Nephron (organoid): ENCODE measurements at regions not wholly inside any gene's neighbourhood (a gene's known extent, or its start where the extent isn't known, plus 50 kb on each side); places are given as distances from the start of the nearest gene placed in this dataset.
"Not testable (repeated sequence)": the region's sequence is repeated elsewhere in the genome, so short reads cannot be mapped to it uniquely, and the experiment has no call there.

Source experiments
- H3K27ac Mint-ChIP-seq, 3 experiments: 2 replicates each; pipeline ENCODE4 v1.8.0; 2020; ENCODE audit warnings: mixed read lengths in 3 of 3, mild to moderate bottlenecking in 2 of 3, moderate library complexity in 1 of 3
- H3K27me3 Mint-ChIP-seq: 2 replicates; pipeline ENCODE4 v1.8.0; 2021; ENCODE audit warnings: low read depth, mild to moderate bottlenecking, moderate library complexity, mixed read lengths
- H3K36me3 Mint-ChIP-seq: 2 replicates; pipeline ENCODE4 v1.8.0; 2020; ENCODE audit warnings: low read depth, mixed read lengths
- H3K4me1 Mint-ChIP-seq: 2 replicates; pipeline ENCODE4 v1.8.0; 2020; ENCODE audit warnings: mixed read lengths
- H3K4me3 Mint-ChIP-seq, 3 experiments: 2 replicates each; pipeline ENCODE4 v1.8.0; 2020; ENCODE audit warnings: mild to moderate bottlenecking in 3 of 3, mixed read lengths in 3 of 3, moderate library complexity in 2 of 3
- H3K9me3 Mint-ChIP-seq: 2 replicates; pipeline ENCODE4 v1.8.0; 2020; ENCODE audit warnings: mixed read lengths
- TF ChIP-seq, protein P1 (sequence below), 3 experiments: fragments of 200-600 bp; sonication (generic); IDR thresholded peaks; one replicate each; pipeline ENCODE4 v1.5.0; 2021; ENCODE audit warnings: antibody characterized with exemption in 3 of 3; ENCODE audit not compliant: unreplicated experiment in 3 of 3

DNA sequence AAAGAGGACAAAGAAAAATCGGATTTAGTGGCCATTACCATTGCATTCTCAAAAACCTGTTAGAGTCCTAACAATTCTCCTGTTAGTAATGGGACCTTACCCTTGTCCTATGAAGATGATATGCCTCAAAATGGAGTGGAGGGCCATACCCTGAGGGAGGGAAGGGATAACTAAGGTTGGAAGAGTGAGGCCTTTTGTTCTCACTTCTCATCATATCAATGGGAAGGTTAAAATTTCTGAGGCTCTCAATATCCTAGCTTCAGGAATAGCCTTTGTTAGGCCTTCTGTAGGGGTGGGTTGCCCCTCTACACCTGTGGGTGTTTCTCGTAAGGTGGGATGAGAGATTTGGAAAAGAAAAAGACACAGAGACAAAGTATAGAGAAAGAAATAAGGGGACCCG lies 109.4 kb upstream of the SGIP1 start:
- not testable (repeated sequence) for H3K36me3 Mint-ChIP-seq, H3K4me1 Mint-ChIP-seq, H3K27ac Mint-ChIP-seq, H3K4me3 Mint-ChIP-seq, H3K27me3 Mint-ChIP-seq
- peaks cover 21% of the 10 kb centered on the region for H3K9me3 Mint-ChIP-seq

DNA sequence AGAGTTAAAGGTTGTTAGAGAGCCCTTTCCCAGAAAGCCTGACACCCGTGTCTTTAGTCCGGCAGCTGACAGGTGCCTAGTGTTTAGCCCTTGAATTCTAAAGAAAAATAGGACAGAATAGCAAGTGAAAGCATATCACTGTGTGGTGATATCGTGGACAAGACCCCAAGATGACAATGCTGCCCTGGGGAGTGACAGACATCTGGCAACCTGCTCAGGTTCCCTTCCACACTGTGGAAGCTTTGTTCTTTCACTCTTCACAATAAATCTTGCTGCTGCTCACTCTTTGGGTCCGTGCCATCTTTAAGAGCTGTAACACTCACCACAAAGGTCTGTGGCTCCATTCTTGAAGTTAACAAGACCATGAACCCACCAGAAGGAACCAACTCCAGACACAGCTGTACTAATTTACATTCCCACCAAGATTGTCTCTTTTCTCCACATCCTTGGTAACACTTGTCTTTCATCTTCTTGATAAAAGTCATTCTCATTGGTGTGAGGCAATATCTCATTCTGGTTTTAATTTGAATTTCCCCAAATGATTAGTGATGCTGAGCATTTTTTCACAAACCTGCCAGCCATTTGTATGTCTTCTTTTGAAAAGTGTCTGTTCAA lies 107.6 kb upstream of the SGIP1 start:
- no peaks in the 10 kb centered on the region for H3K27me3 Mint-ChIP-seq
- H3K9me3 Mint-ChIP-seq: peaks cover 37% of the 10 kb centered on the region
- TF ChIP-seq, protein P1, sequence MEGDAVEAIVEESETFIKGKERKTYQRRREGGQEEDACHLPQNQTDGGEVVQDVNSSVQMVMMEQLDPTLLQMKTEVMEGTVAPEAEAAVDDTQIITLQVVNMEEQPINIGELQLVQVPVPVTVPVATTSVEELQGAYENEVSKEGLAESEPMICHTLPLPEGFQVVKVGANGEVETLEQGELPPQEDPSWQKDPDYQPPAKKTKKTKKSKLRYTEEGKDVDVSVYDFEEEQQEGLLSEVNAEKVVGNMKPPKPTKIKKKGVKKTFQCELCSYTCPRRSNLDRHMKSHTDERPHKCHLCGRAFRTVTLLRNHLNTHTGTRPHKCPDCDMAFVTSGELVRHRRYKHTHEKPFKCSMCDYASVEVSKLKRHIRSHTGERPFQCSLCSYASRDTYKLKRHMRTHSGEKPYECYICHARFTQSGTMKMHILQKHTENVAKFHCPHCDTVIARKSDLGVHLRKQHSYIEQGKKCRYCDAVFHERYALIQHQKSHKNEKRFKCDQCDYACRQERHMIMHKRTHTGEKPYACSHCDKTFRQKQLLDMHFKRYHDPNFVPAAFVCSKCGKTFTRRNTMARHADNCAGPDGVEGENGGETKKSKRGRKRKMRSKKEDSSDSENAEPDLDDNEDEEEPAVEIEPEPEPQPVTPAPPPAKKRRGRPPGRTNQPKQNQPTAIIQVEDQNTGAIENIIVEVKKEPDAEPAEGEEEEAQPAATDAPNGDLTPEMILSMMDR (IDR thresholded peaks at IDR 0.05; ENCODE audit: unreplicated experiment in 3 of 3): no peak
- no peak overlapping the region for H3K4me3 Mint-ChIP-seq
- no peak overlapping the region for H3K27ac Mint-ChIP-seq
- H3K4me1 Mint-ChIP-seq: no peaks in the 10 kb centered on the region
- no peaks in the 10 kb centered on the region for H3K36me3 Mint-ChIP-seq

DNA sequence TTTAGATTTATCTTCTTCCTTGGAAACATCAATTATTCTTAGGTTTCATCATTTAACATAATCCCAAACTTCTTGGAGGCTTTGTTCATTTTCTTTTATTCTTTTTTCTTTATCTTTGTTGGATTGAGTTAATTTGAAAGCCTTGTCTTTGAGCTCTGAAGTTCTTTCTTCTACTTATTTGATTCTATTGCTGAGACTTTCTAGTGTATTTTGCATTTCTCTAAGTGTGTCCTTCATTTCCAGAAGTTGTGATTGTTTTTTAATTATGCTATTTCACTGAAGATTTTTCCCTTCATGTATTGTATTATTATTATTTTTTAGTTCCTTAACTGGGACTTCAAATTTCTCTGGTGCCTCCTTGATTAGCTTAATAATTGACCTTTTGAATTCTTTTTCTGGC lies 103.1 kb upstream of the SGIP1 start:
- H3K27me3 Mint-ChIP-seq, H3K4me1 Mint-ChIP-seq, H3K36me3 Mint-ChIP-seq, H3K27ac Mint-ChIP-seq, H3K4me3 Mint-ChIP-seq: not testable (repeated sequence)
- peaks cover 49% of the 10 kb centered on the region for H3K9me3 Mint-ChIP-seq

- TF ChIP-seq, protein P1 (IDR thresholded peaks at IDR 0.05; ENCODE audit: unreplicated experiment in 3 of 3): no peak
- H3K36me3 Mint-ChIP-seq: no peaks in the 10 kb centered on the region
- H3K27me3 Mint-ChIP-seq: no peaks in the 10 kb centered on the region
- no peaks in the 10 kb centered on the region for H3K4me1 Mint-ChIP-seq
- H3K4me3 Mint-ChIP-seq: no peak overlapping the region
- no peak overlapping the region for H3K27ac Mint-ChIP-seq
- peaks cover 43% of the 10 kb centered on the region for H3K9me3 Mint-ChIP-seq
Measured at GRCh38 chr1:66431999-66432398, 102.0 kb upstream of the SGIP1 start.

- H3K4me3 Mint-ChIP-seq: no peak overlapping the region
- H3K27me3 Mint-ChIP-seq: no peaks in the 10 kb centered on the region
- H3K4me1 Mint-ChIP-seq: no peaks in the 10 kb centered on the region
- TF ChIP-seq, protein P1 (IDR thresholded peaks at IDR 0.05; ENCODE audit: unreplicated experiment in 3 of 3): no peak
- peaks cover 37% of the 10 kb centered on the region for H3K9me3 Mint-ChIP-seq
- H3K36me3 Mint-ChIP-seq: no peaks in the 10 kb centered on the region
- no peak overlapping the region for H3K27ac Mint-ChIP-seq
Measured at GRCh38 chr1:66433611-66434010, 100.3 kb upstream of the SGIP1 start.

DNA sequence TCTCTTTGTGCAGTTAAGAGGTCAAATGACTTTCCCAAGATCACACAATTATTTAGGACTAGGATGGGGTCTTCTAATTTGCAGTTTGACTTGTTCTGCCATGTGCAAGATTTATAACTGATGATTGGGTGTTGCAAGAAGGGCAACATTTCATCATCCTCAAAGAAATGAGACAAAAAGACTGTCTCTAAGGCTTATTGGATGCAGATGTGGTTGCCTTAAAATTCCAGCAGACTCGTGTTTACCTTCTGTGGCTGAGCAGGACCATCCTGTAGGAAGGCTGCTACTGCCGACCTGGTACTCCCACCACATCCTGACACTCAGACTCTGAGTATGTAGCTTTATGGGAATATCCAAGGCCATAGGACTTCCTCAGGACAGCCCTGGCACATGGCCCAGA lies 99.9 kb upstream of the SGIP1 start:
- H3K4me3 Mint-ChIP-seq: no peak overlapping the region
- H3K9me3 Mint-ChIP-seq: peaks cover 33% of the 10 kb centered on the region
- H3K27ac Mint-ChIP-seq: no peak overlapping the region
- H3K27me3 Mint-ChIP-seq: no peaks in the 10 kb centered on the region
- TF ChIP-seq, protein P1 (IDR thresholded peaks at IDR 0.05; ENCODE audit: unreplicated experiment in 3 of 3): no peak
- H3K36me3 Mint-ChIP-seq: no peaks in the 10 kb centered on the region
- no peaks in the 10 kb centered on the region for H3K4me1 Mint-ChIP-seq

- TF ChIP-seq, protein P1 (IDR thresholded peaks at IDR 0.05; ENCODE audit: unreplicated experiment in 3 of 3): no peak
- no peak overlapping the region for H3K4me3 Mint-ChIP-seq
- H3K36me3 Mint-ChIP-seq: no peaks in the 10 kb centered on the region
- H3K4me1 Mint-ChIP-seq: no peaks in the 10 kb centered on the region
- no peaks in the 10 kb centered on the region for H3K27me3 Mint-ChIP-seq
- H3K27ac Mint-ChIP-seq: no peak overlapping the region
- peaks cover 20% of the 10 kb centered on the region for H3K9me3 Mint-ChIP-seq
Measured at GRCh38 chr1:66435541-66435940, 98.4 kb upstream of the SGIP1 start.
